ENCODE measurements at regions not wholly inside any gene's neighbourhood (a gene's known extent, or its start where the extent isn't known, plus 50 kb on each side); places are given as distances from the start of the nearest gene placed in this dataset.

- TF ChIP-seq CTCF (IDR thresholded peaks at IDR 0.05), result no peak
- no peak for TF ChIP-seq EZH2 (IDR thresholded peaks at IDR 0.05; ENCODE audit: borderline replicate concordance, insufficient read depth, low read depth, low read length, poor library complexity, severe bottlenecking)
- H3K27ac ChIP-seq (ENCODE audit: low read length in 2 of 2), result no peak overlapping the region
- no peaks in the 10 kb centered on the region for H4K20me1 ChIP-seq (ENCODE audit: control insufficient read depth, insufficient read depth, low read length, poor library complexity, severe bottlenecking)
- H3K4me3 Mint-ChIP-seq, result no peak overlapping the region
- no peaks in the 10 kb centered on the region for H3K36me3 ChIP-seq (replicated peaks in 1 of 2; ENCODE audit: control extremely low read depth in 1 of 2, control insufficient read depth in 1 of 2, extremely low read depth in 1 of 2, insufficient read depth in 2 of 2, low read length in 1 of 2)
- no peaks in the 10 kb centered on the region for H3K4me1 ChIP-seq (ENCODE audit: control insufficient read depth in 2 of 2, insufficient read depth in 2 of 2, low read length in 2 of 2)
- no peak overlapping the region for H2AFZ ChIP-seq (ENCODE audit: insufficient read depth, low read depth, low read length, poor library complexity, severe bottlenecking)
- peaks cover 0 to 3% (median 0%) of the 10 kb centered on the region in 3 donors for H3K9me3 ChIP-seq (ENCODE audit: control extremely low read depth in 1 of 3, control insufficient read depth in 2 of 3, insufficient read depth in 1 of 3, low read length in 2 of 3)
- POLR2A ChIA-PET, result no interaction called here
- intact Hi-C loops (cut with micrococcal nuclease), result no loop called here
- H3K27me3 ChIP-seq (replicated peaks in 1 of 4; ENCODE audit: control extremely low read depth in 1 of 4, control insufficient read depth in 3 of 4, insufficient read depth in 4 of 4, low read length in 3 of 4), result peaks cover 0 to 5% (median 2%) of the 10 kb centered on the region in 4 experiments
- no peak overlapping the region for H3K9ac ChIP-seq (ENCODE audit: low read length)
- no peaks in the 10 kb centered on the region for H3K79me2 ChIP-seq (ENCODE audit: control insufficient read depth, insufficient read depth, low read length)
- H3K27me3 Mint-ChIP-seq, result peaks cover 23% of the 10 kb centered on the region
- ATAC-seq (ENCODE audit: low read depth), result no peak
- CTCF ChIA-PET, result no interaction called here
- no peak overlapping the region for H3K4me2 ChIP-seq (replicated peaks; ENCODE audit: low read depth, low read length, poor library complexity, severe bottlenecking)
- H3K27ac Mint-ChIP-seq, result no peak overlapping the region
- no peak overlapping the region for H3K4me3 ChIP-seq (ENCODE audit: control extremely low read depth in 1 of 5, extremely low read depth in 1 of 5, insufficient read depth in 1 of 5, low read depth in 2 of 5, low read length in 4 of 5)
- no peaks in the 10 kb centered on the region for H3K9me3 Mint-ChIP-seq (ENCODE audit: insufficient read depth)
- DNase-seq, result no peak
- no peaks in the 10 kb centered on the region for H3K4me1 Mint-ChIP-seq
These were observed 74.9 kb downstream of the TTC32 start for GRCh38 chr2:19826874-19827273.

- Mint-ChIP-seq H3K4me1 (no peaks in the 10 kb centered on the region), H3K9me3 (ENCODE audit: insufficient read depth) (no peaks in the 10 kb centered on the region), H3K27ac (no peak overlapping the region), H3K27me3 (peaks cover 17% of the 10 kb centered on the region), H3K4me3 (no peak overlapping the region)
- H3K4me3 ChIP-seq (ENCODE audit: control extremely low read depth in 1 of 5, extremely low read depth in 1 of 5, insufficient read depth in 1 of 5, low read depth in 2 of 5, low read length in 4 of 5), result no peak overlapping the region
- no peak for ATAC-seq (ENCODE audit: low read depth)
- ChIA-PET CTCF (no interaction called here), POLR2A (no interaction called here)
- no peak for TF ChIP-seq CTCF (IDR thresholded peaks at IDR 0.05)
- TF ChIP-seq EZH2 (IDR thresholded peaks at IDR 0.05; ENCODE audit: borderline replicate concordance, insufficient read depth, low read depth, low read length, poor library complexity, severe bottlenecking), result no peak
- H3K4me2 ChIP-seq (replicated peaks; ENCODE audit: low read depth, low read length, poor library complexity, severe bottlenecking), result no peak overlapping the region
- H3K27me3 ChIP-seq (replicated peaks in 1 of 4; ENCODE audit: control extremely low read depth in 1 of 4, control insufficient read depth in 3 of 4, insufficient read depth in 4 of 4, low read length in 3 of 4), result peaks cover 0 to 5% (median 4%) of the 10 kb centered on the region in 4 experiments
- no peaks in the 10 kb centered on the region for H3K79me2 ChIP-seq (ENCODE audit: control insufficient read depth, insufficient read depth, low read length)
- H3K36me3 ChIP-seq (replicated peaks in 1 of 2; ENCODE audit: control extremely low read depth in 1 of 2, control insufficient read depth in 1 of 2, extremely low read depth in 1 of 2, insufficient read depth in 2 of 2, low read length in 1 of 2), result no peaks in the 10 kb centered on the region
- no peak overlapping the region for H3K27ac ChIP-seq (ENCODE audit: low read length in 2 of 2)
- no peak for DNase-seq
- H3K9ac ChIP-seq (ENCODE audit: low read length), result no peak overlapping the region
- no peaks in the 10 kb centered on the region for H3K4me1 ChIP-seq (ENCODE audit: control insufficient read depth in 2 of 2, insufficient read depth in 2 of 2, low read length in 2 of 2)
- H2AFZ ChIP-seq (ENCODE audit: insufficient read depth, low read depth, low read length, poor library complexity, severe bottlenecking), result no peak overlapping the region
- H4K20me1 ChIP-seq (ENCODE audit: control insufficient read depth, insufficient read depth, low read length, poor library complexity, severe bottlenecking), result no peaks in the 10 kb centered on the region
- H3K9me3 ChIP-seq (ENCODE audit: control extremely low read depth in 1 of 3, control insufficient read depth in 2 of 3, insufficient read depth in 1 of 3, low read length in 2 of 3), result no peaks in the 10 kb centered on the region
- intact Hi-C loops (cut with micrococcal nuclease), result no loop called here
These were observed 78.3 kb downstream of the TTC32 start for GRCh38 chr2:19823507-19823906.

Data from B cell (primary cell).